GF-D8 (cell line): ENCODE measurements at regions not wholly inside any gene's neighbourhood (a gene's known extent, or its start where the extent isn't known, plus 50 kb on each side); places are given as distances from the start of the nearest gene placed in this dataset.

Experiments used
- DNase-seq: peaks from one replicate; lab custom pipeline; 2025; lab: John Stamatoyannopoulos, UW

DNA sequence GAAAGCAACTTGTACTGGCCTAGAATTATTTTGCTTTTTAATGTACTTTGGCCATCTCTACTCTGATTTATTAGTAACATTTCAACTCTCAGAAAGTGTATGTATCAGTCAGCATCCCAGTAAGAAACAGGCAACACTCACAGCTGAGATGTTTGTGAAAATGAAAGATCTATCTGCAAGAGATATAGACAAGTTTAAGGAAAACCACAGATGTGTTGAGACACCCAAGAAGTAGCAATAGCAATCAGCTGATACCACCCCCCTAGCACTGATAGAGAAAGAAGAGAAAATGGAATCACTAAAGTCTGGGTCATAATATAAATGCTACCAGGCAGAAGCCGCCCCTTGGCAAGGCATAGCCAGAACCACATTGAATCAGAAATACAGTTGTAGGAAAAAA, 372.0 kb downstream of the ARAP2 start:
- no peak for DNase-seq

DNA sequence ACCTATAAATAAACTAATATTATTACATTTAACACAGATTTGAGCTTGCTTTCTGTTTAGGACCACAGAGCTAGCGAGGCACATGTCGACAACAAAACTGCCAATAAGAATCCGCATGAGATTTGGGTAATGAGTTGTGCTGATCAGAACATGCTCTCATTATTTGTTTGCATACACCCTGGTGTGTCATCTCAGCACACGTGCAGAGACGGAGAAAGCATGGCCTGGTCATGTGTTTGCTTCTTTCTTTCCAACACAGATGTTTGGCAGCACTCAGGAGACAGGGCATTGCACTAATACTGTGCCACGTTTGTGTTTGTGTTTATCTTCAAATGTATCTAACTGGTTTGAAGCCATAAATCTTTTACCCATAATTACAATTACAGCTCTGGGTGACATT, 364.8 kb downstream of the ARAP2 start:
- DNase-seq = no peak

GRCh38 chr4:35883108-35883507, 361.2 kb downstream of the ARAP2 start:
- no peak for DNase-seq

DNA sequence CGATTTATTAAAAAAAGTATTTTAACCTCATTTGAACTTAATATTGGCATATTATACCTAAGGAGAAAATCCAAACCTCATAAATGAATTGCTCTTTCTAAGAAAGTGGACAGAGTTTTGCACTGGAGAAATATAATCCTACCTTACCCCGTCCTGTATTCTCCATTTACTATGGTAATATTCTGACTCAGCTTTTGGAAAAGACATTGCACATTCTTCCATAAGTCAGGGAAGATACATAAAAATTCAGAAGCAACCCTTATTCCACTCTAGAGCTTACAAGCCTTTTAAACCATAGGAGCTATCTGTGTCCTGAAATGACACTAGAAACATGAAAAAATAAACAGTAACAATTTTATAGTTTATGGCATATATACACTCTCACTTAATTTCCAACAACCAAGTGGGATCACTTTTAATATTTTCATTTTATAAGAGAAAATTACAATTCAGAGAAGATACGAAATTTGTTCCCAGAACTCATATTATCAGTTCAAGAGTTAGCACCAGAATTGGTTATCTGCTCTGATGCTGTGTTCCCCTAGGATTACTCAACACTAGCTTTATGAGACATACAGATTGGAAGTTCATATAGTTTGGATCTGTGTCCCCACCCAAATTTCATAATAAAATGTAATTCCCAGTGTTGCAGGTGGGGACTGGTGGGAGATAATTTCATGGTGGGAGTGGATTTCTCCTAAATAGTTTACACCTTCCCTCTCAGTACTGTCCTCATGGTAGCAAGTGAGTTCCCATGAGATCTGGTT, 359.4 kb downstream of the ARAP2 start:
- DNase-seq = no peak

- no peak for DNase-seq
Observed at GRCh38 chr4:35897808-35898207, 346.5 kb downstream of the ARAP2 start.

DNA sequence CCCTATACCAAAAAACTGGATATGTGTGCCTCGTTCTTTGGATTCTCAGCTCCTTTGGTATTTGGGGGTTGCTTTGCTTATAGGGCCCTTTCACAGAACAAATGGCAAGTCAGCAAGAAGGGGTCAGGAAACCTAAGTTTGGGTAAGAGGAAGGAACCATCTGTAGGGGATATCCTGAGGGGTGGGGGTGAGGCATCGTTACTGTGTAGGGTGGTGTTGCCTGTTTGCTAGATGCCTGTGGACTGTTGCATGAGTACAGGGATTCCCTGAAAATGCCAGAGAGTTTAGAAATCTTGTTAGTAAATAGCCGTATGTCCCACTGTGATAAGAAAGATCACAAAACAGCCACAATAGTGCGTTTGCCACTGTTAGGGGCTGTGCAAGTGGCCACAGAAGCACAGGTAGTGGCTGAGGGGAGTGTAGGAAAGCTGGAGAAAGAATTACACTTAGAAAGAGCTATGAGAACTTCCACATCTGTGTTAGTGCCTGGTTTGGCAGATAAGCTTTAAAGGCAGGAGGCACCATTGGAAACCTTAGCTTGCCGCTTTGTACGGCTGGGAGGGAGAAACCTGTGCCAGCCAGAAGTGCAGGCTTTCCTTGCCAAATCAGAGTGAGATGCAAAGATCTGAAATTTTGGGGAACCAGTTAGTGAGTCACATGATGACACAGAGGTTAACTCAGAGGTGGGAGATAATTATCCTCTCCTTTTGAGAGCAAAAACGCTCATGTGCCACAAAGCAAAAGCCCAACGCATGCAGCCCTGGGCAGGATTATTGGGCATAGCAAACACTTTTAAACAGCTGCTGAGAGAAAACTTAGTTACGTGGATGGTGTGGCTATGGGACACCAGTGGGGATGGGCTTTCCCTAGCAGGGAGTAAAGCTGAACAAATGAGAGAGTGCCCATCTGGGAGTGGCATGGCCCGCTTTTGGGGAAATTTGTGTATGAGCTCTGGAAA, 343.7 kb downstream of the ARAP2 start:
- no peak for DNase-seq

DNA sequence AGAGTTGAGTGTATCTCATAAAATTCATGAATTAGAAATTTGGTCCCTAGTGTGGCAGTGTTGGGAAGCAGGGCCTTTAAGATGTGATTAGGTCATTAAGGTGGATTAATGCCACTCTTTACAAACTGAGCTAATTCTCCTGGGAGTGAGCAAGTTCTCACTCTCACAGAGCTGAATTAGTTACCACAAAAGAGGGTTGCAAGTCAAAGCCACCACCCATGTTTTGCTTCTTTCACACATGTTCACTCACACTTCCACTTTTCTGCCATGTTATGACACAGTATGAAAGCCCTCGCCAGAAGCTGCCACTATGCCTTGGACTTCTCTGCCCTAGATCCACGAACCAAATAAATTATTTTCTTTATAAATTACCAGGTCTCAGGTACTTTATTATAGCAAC, 332.1 kb downstream of the ARAP2 start:
- DNase-seq = no peak

GRCh38 chr4:35918491-35918977, 325.8 kb downstream of the ARAP2 start:
- no peak for DNase-seq

DNA sequence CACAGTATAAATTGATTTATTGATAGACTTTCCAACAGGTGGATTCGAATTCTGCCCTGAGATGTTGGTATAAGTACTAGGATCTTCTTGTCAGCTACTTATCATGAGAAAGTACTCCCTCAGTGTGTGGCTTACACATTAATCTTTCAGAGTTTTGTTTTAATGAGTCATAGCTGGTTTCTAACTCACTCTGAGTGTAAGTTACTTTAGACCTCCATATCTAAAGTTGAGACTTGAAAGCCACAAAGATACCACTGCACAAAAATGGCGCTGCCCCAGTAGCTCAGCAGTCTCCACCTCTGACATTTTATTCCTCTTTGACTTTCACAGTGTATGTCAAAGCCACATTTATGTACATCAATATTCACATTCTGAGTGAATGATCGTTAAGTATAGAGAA, 318.5 kb downstream of the ARAP2 start:
- no peak for DNase-seq

DNA sequence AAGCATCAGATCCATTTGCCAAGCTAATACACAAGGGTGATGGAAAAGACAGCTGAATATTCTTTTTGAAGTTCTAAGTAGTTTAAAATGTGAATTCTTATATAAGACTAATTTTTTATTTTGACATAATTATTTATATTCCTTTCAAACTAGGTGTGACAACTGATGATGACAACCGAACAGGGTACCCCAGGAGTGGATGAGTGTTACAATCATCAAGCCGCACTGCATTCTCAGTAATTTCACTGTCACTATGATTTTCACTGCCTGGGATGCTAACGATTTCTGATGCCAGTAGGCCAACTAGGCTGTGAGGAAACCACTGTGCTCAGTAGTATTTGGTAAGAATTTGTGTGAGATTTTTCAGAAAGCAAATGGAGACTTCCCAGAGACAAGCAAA, 317.5 kb downstream of the ARAP2 start:
- DNase-seq = no peak

GRCh38 chr4:35933901-35934300, 310.4 kb downstream of the ARAP2 start:
- no peak for DNase-seq

GRCh38 chr4:35934320-35934981, 309.9 kb downstream of the ARAP2 start:
- no peak for DNase-seq

DNA sequence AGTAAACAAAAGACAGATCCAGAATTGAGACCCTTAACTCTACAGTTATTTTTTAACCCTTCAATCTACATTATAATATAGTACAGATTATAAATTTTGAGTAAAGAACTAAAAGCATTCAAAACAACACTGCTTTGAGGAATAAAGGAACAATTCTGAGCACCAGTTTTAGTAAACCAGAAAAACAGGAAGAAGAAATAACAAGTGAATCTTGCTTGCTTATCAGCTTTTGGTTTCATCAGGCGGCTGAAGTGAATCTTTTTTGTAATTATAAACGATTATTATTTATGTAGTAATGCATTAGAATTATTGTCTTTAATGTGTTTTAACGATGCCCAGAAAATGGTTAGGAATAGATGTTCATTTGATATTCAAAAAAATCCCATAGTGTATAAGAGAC, 305.4 kb downstream of the ARAP2 start:
- DNase-seq = no peak

DNA sequence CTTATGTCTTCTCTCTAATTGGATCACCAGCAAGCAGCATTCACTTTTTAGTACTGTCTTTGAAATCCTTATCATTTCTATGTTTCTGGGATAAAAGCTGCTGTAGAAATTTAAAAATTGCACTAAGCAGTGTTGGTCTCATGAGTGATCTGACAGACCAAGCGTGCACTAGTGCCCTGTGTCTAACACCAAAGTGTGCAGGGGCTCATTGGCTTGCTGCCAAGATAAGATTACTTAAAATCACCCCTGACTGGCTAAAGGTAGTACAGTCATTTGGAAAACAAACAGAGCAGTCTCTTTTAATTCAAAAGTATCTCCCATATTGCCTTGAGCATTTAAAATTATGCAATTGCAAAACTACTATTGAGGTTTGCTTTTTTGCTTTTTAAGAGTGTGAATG, 304.6 kb downstream of the ARAP2 start:
- DNase-seq = no peak

DNA sequence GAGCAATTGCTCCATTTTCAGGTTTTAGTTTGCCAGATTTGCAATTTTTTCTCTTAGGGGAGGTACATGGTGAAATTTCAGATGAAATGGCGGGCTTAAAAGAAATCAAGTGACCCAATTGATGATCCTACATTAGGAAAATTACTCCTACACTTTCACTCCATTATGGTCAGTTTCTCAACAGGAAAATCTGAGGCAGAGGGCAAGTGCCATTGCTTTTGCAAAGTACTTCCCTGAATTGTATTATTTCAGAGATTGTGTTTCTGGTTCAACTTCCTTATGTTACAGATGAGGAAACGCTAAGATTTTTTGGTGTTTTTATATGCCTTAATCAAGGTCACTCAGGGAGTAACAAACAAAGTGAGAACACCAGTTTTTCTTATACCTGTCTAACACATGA, 302.2 kb downstream of the ARAP2 start:
- no peak for DNase-seq

GRCh38 chr4:35943606-35944005, 300.7 kb downstream of the ARAP2 start:
- DNase-seq = no peak

DNA sequence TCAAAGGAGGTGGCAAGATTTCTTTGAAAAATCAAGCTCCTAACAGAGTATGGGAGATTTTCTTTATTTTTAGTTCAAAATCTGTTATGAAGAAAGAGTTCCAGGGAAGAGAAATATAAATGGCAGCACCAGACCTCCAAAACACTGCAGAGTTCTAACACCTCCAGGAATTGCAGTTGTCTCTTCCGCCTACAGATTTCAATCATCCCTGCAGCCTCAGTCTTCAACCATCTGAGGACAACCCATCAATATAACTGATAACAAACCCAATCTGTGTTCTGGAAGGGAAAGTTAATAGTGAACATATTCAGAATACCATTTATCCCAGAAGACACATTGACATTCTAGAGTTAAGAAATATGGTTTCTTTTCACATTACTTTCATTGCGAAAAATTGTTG, 296.1 kb downstream of the ARAP2 start:
- DNase-seq = no peak

- DNase-seq = no peak
Observed at GRCh38 chr4:35950442-35950841, 293.9 kb downstream of the ARAP2 start.

- DNase-seq = no peak
Observed at GRCh38 chr4:35952751-35953150, 291.6 kb downstream of the ARAP2 start.

DNA sequence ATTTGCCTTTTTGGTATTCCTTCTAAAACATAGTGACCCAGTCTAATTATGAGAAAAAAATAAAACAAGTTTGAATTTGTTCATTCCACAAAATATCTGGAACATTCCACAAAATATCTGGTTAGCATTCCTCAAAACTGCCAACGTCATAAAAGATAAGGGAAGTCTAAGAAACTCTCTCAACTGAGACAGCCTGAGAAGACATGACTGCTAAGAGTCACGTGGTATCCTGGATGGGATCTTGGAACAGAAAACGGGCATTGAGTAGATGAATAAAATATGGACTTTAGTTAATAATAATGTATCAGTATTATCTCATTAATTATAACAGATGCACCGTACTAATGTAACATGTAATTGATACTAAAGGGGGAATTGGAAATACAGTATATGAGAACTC, 280.9 kb downstream of the ARAP2 start:
- no peak for DNase-seq

DNA sequence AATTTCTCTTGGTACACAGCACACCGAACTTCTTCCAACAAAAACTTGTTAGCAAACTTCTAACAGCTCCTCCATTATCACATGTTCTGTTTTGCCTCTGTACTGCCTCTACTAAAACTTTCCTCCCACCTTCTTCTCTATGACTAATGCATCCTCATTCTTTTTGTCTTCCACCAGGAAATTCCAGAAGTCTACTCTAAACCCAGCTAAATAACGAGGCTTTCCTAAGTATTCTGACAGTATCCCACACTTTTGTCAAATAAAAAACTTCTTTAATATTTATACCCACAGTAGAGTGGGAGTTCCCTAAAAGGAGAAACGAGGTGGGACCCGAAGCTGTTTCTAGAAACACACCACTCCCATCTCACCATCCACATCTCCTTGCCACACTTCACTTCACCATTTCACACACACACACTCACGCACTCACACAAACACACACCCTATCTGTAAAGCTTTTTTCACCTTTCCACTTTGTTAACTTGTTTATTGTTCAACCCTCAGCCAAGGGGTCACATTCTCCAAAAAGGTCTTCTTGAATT, 280.3 kb downstream of the ARAP2 start:
- no peak for DNase-seq

GRCh38 chr4:35965300-35965699, 279.0 kb downstream of the ARAP2 start:
- DNase-seq = no peak
